NCI-H2171 treated with DMSO at 0.1 percent for 48 hours (cell line): ENCODE measurements at regions not wholly inside any gene's neighbourhood (a gene's known extent, or its start where the extent isn't known, plus 50 kb on each side); places are given as distances from the start of the nearest gene placed in this dataset.
"Not testable (repeated sequence)": the region's sequence is repeated elsewhere in the genome, so short reads cannot be mapped to it uniquely, and the experiment has no call there.

Source experiments
- DNase-seq: peaks from one replicate; lab custom pipeline; 2025; lab: John Stamatoyannopoulos, UW

DNA sequence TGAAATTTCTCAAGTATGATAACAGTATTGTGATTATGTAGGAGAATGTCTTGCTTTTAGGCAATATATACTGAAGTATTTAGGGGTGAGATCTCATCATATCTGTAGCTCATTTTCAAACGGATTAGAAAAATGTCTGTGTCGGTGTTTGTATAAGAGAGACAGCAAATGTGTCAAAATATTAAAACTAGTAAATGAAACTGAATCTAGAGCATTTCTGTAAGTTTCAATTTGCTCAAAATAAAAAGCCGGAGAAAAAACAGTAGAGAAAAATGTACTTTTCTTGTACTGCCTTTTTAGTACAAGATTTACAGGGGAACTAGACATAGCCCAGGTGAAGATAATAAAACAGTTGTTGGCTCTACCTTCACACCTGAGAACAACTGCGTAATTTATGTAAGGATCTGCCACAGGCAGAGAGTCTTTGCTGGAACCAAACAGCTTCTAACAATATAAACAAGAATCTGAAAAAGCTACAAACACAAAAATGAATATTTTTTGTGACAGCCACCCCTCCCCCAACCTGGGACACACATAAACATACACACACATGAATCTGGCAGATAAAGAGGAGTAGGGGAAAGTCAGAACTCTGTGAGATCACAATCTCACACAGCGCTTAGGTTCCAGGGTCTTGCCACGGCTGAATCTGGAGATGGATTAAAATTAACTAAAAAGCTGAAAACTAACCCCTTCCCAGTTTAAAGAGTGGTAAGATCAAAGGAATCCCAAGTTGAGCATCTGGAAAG, 153.3 kb downstream of the AVL9 start:
- DNase-seq, result no peak

DNA sequence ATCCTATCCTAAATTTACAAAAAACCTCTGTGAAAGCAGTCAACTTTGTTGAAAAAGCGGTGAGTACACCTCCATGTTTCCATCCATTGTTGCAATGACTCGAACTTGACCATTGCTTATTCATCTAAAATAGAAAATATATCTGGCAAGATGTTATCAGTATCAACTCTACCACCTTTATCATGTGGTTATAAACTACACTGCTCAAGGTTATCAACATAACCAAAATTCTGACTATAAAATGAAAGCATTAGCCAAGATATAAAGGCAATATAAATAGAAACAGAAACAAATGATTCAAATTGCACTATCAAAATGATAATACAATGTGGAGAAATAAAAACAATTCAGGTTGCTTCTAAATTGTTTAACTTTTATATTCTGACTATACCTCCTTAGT, 150.0 kb downstream of the AVL9 start:
- DNase-seq, result not testable (repeated sequence)

DNA sequence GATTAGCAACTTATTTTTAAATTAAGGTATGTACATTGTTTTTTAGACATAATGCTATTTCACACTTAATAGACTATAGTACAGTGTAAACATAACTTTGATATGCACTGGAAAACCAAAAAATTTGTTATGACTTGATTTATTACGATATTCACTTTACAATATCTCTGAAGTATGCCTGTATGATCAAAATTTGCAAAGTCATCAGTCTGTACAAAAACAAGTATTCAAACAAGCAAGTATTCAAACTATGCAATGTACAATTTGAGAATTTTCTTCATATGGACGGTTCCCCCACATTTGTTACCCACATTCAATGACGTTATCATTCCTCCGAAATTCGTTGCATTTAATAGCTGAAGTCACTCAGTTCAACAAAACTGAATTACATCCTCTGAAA, 147.9 kb downstream of the AVL9 start:
- DNase-seq, result no peak

DNA sequence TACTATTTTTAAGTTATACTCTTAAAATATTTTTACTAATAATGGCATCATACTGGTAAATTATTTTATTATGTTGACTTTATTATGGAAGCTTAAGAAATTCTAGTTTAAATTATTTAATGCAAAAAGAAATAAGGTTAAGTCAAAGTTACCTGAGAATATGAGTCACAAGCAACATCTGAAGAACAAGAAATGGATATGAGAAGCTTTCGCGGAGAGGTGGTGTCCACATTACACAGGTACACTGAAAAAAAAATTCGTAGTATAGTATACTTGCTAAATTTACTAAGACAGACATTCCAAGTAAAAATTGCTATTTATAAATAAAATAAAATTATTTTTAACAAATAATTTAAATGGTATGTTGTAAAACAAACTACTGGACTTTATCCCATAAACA, 143.8 kb downstream of the AVL9 start:
- no peak for DNase-seq

DNA sequence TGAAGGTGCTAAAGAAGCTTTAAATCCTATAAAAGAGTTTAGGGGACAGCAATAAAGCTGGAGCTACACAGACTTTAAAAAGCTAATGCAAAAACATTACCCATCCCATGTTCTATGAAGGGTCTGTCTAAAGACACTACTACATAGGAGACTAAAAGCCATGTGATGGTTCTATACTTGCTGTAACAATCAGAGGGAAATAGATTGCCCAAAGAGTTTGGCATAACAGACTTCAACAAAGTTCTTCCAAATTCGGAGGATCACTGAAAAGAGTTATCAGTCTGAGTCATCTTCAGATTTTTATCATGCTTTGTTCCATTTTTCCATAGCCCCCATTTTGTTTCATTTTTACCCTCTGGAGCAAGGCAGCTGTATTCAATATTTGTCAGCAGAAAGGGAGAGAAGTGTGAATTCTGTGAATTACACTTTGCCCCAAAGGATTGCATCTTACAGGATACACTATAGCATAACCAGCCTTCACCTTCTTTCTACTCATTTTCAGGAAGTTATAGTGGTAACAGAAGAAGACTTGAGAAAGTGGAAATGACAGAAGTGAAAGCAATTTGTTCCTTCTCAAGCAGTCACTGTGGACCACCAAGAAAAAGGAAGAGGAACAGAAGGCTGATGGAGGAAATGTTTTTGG, 143.3 kb downstream of the AVL9 start:
- DNase-seq, result not testable (repeated sequence)
